ENCODE measurements at regions not wholly inside any gene's neighbourhood (a gene's known extent, or its start where the extent isn't known, plus 50 kb on each side); places are given as distances from the start of the nearest gene placed in this dataset.

GRCh38 chr1:228977741-228978140 is 242.5 kb downstream of the RHOU start:
- Histone ChIP-seq H3K27ac (ENCODE audit: low read depth in 1 of 2, low read length in 2 of 2) (no peak overlapping the region), H3K27me3 (ENCODE audit: control insufficient read depth in 4 of 4, insufficient read depth in 4 of 4, low read length in 3 of 4) (no peaks in the 10 kb centered on the region), H3K9ac (ENCODE audit: low read depth in 1 of 2, low read length in 2 of 2) (no peak overlapping the region), H3K36me3 (ENCODE audit: control insufficient read depth in 4 of 4, insufficient read depth in 3 of 4, low read depth in 1 of 4, low read length in 3 of 4) (no peaks in the 10 kb centered on the region), H3K4me1 (ENCODE audit: control insufficient read depth in 4 of 4, insufficient read depth in 4 of 4, low read length in 3 of 4) (peaks cover 4 to 12% (median 8%) of the 10 kb centered on the region in 4 donors), H3K9me3 (ENCODE audit: control insufficient read depth in 4 of 4, low read length in 3 of 4) (no peaks in the 10 kb centered on the region), H3K4me3 (ENCODE audit: low read depth in 1 of 3, low read length in 3 of 3) (no peak overlapping the region)
- TF ChIP-seq, protein P1, sequence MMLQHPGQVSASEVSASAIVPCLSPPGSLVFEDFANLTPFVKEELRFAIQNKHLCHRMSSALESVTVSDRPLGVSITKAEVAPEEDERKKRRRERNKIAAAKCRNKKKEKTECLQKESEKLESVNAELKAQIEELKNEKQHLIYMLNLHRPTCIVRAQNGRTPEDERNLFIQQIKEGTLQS (IDR thresholded peaks at IDR 0.05) = no peak
- TF ChIP-seq, protein P2, sequence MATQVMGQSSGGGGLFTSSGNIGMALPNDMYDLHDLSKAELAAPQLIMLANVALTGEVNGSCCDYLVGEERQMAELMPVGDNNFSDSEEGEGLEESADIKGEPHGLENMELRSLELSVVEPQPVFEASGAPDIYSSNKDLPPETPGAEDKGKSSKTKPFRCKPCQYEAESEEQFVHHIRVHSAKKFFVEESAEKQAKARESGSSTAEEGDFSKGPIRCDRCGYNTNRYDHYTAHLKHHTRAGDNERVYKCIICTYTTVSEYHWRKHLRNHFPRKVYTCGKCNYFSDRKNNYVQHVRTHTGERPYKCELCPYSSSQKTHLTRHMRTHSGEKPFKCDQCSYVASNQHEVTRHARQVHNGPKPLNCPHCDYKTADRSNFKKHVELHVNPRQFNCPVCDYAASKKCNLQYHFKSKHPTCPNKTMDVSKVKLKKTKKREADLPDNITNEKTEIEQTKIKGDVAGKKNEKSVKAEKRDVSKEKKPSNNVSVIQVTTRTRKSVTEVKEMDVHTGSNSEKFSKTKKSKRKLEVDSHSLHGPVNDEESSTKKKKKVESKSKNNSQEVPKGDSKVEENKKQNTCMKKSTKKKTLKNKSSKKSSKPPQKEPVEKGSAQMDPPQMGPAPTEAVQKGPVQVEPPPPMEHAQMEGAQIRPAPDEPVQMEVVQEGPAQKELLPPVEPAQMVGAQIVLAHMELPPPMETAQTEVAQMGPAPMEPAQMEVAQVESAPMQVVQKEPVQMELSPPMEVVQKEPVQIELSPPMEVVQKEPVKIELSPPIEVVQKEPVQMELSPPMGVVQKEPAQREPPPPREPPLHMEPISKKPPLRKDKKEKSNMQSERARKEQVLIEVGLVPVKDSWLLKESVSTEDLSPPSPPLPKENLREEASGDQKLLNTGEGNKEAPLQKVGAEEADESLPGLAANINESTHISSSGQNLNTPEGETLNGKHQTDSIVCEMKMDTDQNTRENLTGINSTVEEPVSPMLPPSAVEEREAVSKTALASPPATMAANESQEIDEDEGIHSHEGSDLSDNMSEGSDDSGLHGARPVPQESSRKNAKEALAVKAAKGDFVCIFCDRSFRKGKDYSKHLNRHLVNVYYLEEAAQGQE (IDR thresholded peaks at IDR 0.05) = no peak
- TF ChIP-seq EGR1 (IDR thresholded peaks at IDR 0.05; ENCODE audit: low read depth in 2 of 2) = no peak
- TF ChIP-seq SP1 (IDR thresholded peaks at IDR 0.05) = no peak
- DNase-seq (ENCODE audit: low spot score) = peak; percentile 13
- WGBS = 99% methylated on average over 3 of the region's 3 CpGs

DNA sequence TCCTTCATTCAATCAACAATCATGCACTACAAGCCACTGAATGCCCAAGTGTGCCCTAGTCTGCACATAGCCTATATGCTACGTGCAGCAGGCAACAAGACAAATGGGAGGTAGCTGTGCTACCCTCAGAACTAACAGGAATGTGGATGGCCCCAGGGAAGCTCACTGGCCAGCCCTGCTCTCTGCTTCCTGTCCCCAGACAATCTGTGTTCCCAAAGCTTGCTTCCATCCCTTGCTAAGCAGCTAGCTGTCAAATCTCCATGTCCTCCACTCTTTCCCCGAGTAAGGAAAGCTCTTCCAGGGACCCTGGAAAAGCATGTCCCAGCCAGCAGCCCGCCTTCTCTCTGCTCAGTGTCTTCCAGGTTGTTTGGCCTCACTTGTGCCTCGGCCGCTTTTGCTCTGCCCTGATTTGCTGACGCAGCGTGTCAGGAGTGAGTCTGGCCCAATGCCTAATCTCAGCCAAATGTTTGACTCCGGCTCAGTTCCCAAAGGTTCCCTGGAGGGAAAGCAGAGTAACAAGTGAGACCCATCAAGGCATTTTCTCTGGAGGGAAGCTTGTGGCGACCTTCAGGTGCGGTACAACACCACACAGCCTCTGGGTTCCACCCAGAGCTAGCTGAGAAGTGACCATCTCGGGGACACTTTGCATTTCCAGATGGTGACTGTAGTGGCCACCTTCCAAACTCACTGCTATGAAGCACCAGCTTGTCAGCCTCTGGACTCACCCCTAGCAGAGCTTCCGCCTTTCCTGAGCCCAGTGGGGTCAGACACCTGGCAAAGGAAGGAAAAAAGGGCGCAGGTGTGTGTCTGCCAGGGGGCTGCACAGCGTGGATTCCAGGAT is 243.4 kb downstream of the RHOU start:
- H3K27ac ChIP-seq (ENCODE audit: low read depth in 1 of 2, low read length in 2 of 2) = peak overlapping the region in 1 of 2 donors; percentile 19
- no peaks in the 10 kb centered on the region for H3K9me3 ChIP-seq (ENCODE audit: control insufficient read depth in 4 of 4, low read length in 3 of 4)
- no peak overlapping the region for H3K9ac ChIP-seq (ENCODE audit: low read depth in 1 of 2, low read length in 2 of 2)

DNA sequence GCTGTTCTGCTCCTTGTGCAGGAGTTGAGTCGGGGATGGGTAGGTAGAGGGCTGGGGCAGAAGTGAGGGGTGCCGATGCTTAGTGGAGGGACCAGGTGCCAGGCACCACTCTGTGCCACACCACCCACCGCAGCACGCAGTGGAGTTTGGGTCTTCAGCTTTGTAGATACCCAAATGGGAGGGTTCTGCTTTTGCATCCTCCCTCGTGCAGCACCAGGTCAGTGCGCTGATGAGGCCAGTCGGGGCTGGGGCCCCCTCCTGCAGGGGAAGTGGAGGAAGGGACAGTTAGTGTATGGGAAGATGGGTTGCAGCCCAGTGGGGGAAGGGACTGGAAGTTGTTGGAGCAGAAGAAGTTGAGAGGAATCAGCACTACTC is 244.0 kb downstream of the RHOU start:
- Histone ChIP-seq H3K4me1 (ENCODE audit: control insufficient read depth in 4 of 4, insufficient read depth in 4 of 4, low read length in 3 of 4) (peaks cover 5 to 12% (median 8%) of the 10 kb centered on the region in 4 donors), H3K4me3 (ENCODE audit: low read depth in 1 of 3, low read length in 3 of 3) (no peak overlapping the region), H3K27ac (ENCODE audit: low read depth in 1 of 2, low read length in 2 of 2) (no peak overlapping the region), H3K9ac (ENCODE audit: low read depth in 1 of 2, low read length in 2 of 2) (no peak overlapping the region), H3K9me3 (ENCODE audit: control insufficient read depth in 4 of 4, low read length in 3 of 4) (no peaks in the 10 kb centered on the region), H3K27me3 (ENCODE audit: control insufficient read depth in 4 of 4, insufficient read depth in 4 of 4, low read length in 3 of 4) (no peaks in the 10 kb centered on the region), H3K36me3 (ENCODE audit: control insufficient read depth in 4 of 4, insufficient read depth in 3 of 4, low read depth in 1 of 4, low read length in 3 of 4) (no peaks in the 10 kb centered on the region)
- DNase-seq (ENCODE audit: low spot score) = peak; percentile 28
- WGBS = 89% methylated on average over 7 of the region's 7 CpGs
- TF ChIP-seq, protein P1 (IDR thresholded peaks at IDR 0.05) = no peak
- TF ChIP-seq NR2F2 (IDR thresholded peaks at IDR 0.05) (no peak), FOXA1 (IDR thresholded peaks at IDR 0.05) (no peak), HNF4G (IDR thresholded peaks at IDR 0.05) (no peak), EGR1 (IDR thresholded peaks at IDR 0.05; ENCODE audit: low read depth in 2 of 2) (no peak), HNF4A (conservative IDR thresholded peaks at IDR 0.05) (no peak), GABPA (IDR thresholded peaks at IDR 0.05 in 1 of 2, conservative IDR thresholded peaks at IDR 0.05 in 1 of 2) (no peak), RAD21 (IDR thresholded peaks at IDR 0.05) (no peak), FOXA2 (IDR thresholded peaks at IDR 0.05) (no peak), TAF1 (conservative IDR thresholded peaks at IDR 0.05) (no peak), JUND (IDR thresholded peaks at IDR 0.05) (no peak)
- TF ChIP-seq, protein P2 (IDR thresholded peaks at IDR 0.05) = no peak

More for the DNA sequence above, 243.4 kb downstream of the RHOU start:
- Histone ChIP-seq H3K36me3 (ENCODE audit: control insufficient read depth in 4 of 4, insufficient read depth in 3 of 4, low read depth in 1 of 4, low read length in 3 of 4) (no peaks in the 10 kb centered on the region), H3K27me3 (ENCODE audit: control insufficient read depth in 4 of 4, insufficient read depth in 4 of 4, low read length in 3 of 4) (no peaks in the 10 kb centered on the region), H3K4me1 (ENCODE audit: control insufficient read depth in 4 of 4, insufficient read depth in 4 of 4, low read length in 3 of 4) (peaks cover 5 to 12% (median 8%) of the 10 kb centered on the region in 4 donors), H3K4me3 (ENCODE audit: low read depth in 1 of 3, low read length in 3 of 3) (no peak overlapping the region)
- DNase-seq (ENCODE audit: low spot score) = peak; percentile 37
- TF ChIP-seq RAD21 (IDR thresholded peaks at IDR 0.05) (peak; percentile 56 to 68), NR2F2 (IDR thresholded peaks at IDR 0.05) (no peak), GABPA (IDR thresholded peaks at IDR 0.05 in 1 of 2, conservative IDR thresholded peaks at IDR 0.05 in 1 of 2) (no peak), JUND (IDR thresholded peaks at IDR 0.05) (no peak), HNF4A (conservative IDR thresholded peaks at IDR 0.05) (peak in 1 of 2 donors; percentile 10), YY1 (IDR thresholded peaks at IDR 0.05) (no peak), RXRA (IDR thresholded peaks at IDR 0.05) (no peak), FOXA2 (IDR thresholded peaks at IDR 0.05) (no peak)
- TF ChIP-seq, protein P3, sequence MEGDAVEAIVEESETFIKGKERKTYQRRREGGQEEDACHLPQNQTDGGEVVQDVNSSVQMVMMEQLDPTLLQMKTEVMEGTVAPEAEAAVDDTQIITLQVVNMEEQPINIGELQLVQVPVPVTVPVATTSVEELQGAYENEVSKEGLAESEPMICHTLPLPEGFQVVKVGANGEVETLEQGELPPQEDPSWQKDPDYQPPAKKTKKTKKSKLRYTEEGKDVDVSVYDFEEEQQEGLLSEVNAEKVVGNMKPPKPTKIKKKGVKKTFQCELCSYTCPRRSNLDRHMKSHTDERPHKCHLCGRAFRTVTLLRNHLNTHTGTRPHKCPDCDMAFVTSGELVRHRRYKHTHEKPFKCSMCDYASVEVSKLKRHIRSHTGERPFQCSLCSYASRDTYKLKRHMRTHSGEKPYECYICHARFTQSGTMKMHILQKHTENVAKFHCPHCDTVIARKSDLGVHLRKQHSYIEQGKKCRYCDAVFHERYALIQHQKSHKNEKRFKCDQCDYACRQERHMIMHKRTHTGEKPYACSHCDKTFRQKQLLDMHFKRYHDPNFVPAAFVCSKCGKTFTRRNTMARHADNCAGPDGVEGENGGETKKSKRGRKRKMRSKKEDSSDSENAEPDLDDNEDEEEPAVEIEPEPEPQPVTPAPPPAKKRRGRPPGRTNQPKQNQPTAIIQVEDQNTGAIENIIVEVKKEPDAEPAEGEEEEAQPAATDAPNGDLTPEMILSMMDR (IDR thresholded peaks at IDR 0.05; ENCODE audit: low read depth, low read length, missing input control) = no peak
- WGBS = 48% methylated on average over 14 of the region's 14 CpGs

All from liver (tissue), 8 donors.